Liver (tissue), 3 donors: ENCODE measurements at regions not wholly inside any gene's neighbourhood (a gene's known extent, or its start where the extent isn't known, plus 50 kb on each side); places are given as distances from the start of the nearest gene placed in this dataset.

ENCODE experiments used
- GABPA ChIP-seq, 2 donors: IDR thresholded peaks in 1 of 2; conservative IDR thresholded peaks in 1 of 2; 2 replicates each; pipeline ENCODE4 v1.6.1; 2016; ENCODE audit warnings: antibody characterized with exemption in 2 of 2, mild to moderate bottlenecking in 1 of 2, moderate library complexity in 1 of 2
- TF ChIP-seq, protein P1 (sequence below): fragments of 150-350 bp; IDR thresholded peaks from 2 replicates; pipeline ENCODE4 v1.5.1; 2017; ENCODE audit warnings: improper control_type of control experiment, low read depth, low read length; ENCODE audit not compliant: missing input control
- donor health status: healthy.
- donor health status: healthy.

GRCh38 chr16:72721981-72722380 lies 325.9 kb downstream of the ZFHX3 start:
- TF ChIP-seq GABPA (IDR thresholded peaks at IDR 0.05 in 1 of 2, conservative IDR thresholded peaks at IDR 0.05 in 1 of 2) = no peak
- TF ChIP-seq, protein P1, sequence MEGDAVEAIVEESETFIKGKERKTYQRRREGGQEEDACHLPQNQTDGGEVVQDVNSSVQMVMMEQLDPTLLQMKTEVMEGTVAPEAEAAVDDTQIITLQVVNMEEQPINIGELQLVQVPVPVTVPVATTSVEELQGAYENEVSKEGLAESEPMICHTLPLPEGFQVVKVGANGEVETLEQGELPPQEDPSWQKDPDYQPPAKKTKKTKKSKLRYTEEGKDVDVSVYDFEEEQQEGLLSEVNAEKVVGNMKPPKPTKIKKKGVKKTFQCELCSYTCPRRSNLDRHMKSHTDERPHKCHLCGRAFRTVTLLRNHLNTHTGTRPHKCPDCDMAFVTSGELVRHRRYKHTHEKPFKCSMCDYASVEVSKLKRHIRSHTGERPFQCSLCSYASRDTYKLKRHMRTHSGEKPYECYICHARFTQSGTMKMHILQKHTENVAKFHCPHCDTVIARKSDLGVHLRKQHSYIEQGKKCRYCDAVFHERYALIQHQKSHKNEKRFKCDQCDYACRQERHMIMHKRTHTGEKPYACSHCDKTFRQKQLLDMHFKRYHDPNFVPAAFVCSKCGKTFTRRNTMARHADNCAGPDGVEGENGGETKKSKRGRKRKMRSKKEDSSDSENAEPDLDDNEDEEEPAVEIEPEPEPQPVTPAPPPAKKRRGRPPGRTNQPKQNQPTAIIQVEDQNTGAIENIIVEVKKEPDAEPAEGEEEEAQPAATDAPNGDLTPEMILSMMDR = no peak
